WERI-Rb-1 (cell line): ENCODE measurements at regions not wholly inside any gene's neighbourhood (a gene's known extent, or its start where the extent isn't known, plus 50 kb on each side); places are given as distances from the start of the nearest gene placed in this dataset.

ENCODE experiments used
- DNase-seq: peaks from one replicate; pipeline ENCODE4 v3.0.0-alpha.2; 2020
- H3K27ac ChIP-seq: fragments of 250-450 bp; sonication (Bioruptor Pico); 2 replicates; pipeline ENCODE4 v1.5.1; 2020; ENCODE audit warnings: mild to moderate bottlenecking, moderate library complexity
- H3K27me3 ChIP-seq: fragments of 250-450 bp; sonication (Bioruptor Pico); 2 replicates; pipeline ENCODE4 v1.5.1; 2021; ENCODE audit warnings: mild to moderate bottlenecking, low read depth, moderate library complexity; ENCODE audit not compliant: insufficient read depth, severe bottlenecking
- H3K36me3 ChIP-seq: fragments of 250-450 bp; sonication (Bioruptor Pico); 2 replicates; pipeline ENCODE4 v1.5.1; 2020; ENCODE audit warnings: mild to moderate bottlenecking, moderate library complexity
- H3K4me3 ChIP-seq: 2 replicates; pipeline ENCODE4 v1.5.1; 2011; ENCODE audit warnings: low read depth, mild to moderate bottlenecking, control low read depth, low read length
- H3K9me3 ChIP-seq: fragments of 250-450 bp; sonication (Bioruptor Pico); 2 replicates; pipeline ENCODE4 v1.5.1; 2021; ENCODE audit warnings: mild to moderate bottlenecking, moderate library complexity; ENCODE audit not compliant: severe bottlenecking
- CTCF ChIP-seq: IDR thresholded peaks from 2 replicates; pipeline ENCODE4 v1.5.1; 2011; ENCODE audit warnings: low read depth, mild to moderate bottlenecking, control low read depth, inconsistent platforms, low read length

DNA sequence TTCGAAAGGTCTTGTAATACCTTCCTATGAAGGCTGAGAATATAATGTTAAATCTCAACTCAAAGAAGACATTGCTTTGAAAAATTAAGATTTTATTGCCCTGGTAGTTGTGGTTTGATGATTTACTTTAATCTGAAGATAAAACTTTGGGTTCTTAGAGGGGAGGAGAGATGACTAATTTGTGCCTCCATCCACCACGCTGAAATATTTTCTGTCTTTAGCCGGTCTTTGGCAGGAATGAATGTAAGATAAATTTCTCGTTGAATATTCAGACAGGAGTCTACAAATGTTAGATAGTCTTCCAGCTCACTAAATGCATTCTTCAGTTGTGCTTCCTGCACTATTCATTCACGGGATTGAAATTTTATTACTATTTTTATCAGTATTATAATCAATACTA, 844.3 kb upstream of the NR2F2 start:
- Histone ChIP-seq H3K4me3 (no peak overlapping the region), H3K27ac (no peak overlapping the region)
- no peak for DNase-seq

GRCh38 chr15:95489103-95489502, 841.4 kb upstream of the NR2F2 start:
- no peak for DNase-seq
- Histone ChIP-seq H3K9me3 (no peaks in the 10 kb centered on the region), H3K27ac (no peak overlapping the region), H3K4me3 (no peak overlapping the region), H3K36me3 (no peaks in the 10 kb centered on the region), H3K27me3 (no peaks in the 10 kb centered on the region)
- no peak for TF ChIP-seq CTCF

More for the DNA sequence above, 844.3 kb upstream of the NR2F2 start:
- H3K36me3 ChIP-seq = no peaks in the 10 kb centered on the region
- no peak for TF ChIP-seq CTCF
- H3K9me3 ChIP-seq = no peaks in the 10 kb centered on the region
- no peaks in the 10 kb centered on the region for H3K27me3 ChIP-seq

DNA sequence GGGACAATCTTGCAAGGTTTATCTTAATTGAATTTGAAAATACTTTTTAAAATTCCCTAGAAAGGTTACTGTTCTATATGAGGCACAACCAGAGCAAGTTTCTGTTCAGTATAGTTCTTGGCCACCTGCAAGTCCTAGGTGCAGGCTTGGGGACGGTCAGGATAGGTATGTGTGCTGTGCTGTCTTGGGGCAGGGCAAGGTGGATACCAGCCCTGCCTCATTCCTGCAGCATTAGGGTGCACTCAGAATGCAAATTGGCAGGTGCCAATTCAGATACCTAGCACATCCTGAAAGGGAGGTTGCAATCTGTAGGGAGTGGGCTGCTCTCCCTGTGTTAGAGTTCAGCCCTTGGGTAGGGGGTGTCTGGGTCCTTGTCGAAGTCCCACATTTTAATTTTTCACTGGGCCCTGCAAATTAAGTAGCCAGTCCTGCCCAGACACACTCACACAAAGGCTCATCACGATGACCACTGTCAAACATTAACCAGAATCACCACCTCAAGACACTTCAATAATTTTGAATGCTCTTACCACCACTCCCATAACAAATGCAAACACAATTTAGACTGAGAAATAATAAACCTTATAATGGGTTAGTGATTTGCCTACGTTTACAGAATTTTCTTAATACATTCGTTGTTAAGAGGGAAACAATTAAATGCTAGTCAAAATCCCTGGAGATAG, 838.0 kb upstream of the NR2F2 start:
- TF ChIP-seq CTCF = no peak
- H3K9me3 ChIP-seq = no peaks in the 10 kb centered on the region

GRCh38 chr15:95494971-95495541, 835.4 kb upstream of the NR2F2 start:
- no peaks in the 10 kb centered on the region for H3K27me3 ChIP-seq
- no peaks in the 10 kb centered on the region for H3K9me3 ChIP-seq
- DNase-seq = no peak
- H3K4me3 ChIP-seq = no peak overlapping the region
- no peaks in the 10 kb centered on the region for H3K36me3 ChIP-seq
- no peak for TF ChIP-seq CTCF
- no peak overlapping the region for H3K27ac ChIP-seq

More for the DNA sequence above, 838.0 kb upstream of the NR2F2 start:
- no peak overlapping the region for H3K27ac ChIP-seq
- H3K27me3 ChIP-seq = no peaks in the 10 kb centered on the region
- no peaks in the 10 kb centered on the region for H3K36me3 ChIP-seq
- no peak for DNase-seq
- no peak overlapping the region for H3K4me3 ChIP-seq

DNA sequence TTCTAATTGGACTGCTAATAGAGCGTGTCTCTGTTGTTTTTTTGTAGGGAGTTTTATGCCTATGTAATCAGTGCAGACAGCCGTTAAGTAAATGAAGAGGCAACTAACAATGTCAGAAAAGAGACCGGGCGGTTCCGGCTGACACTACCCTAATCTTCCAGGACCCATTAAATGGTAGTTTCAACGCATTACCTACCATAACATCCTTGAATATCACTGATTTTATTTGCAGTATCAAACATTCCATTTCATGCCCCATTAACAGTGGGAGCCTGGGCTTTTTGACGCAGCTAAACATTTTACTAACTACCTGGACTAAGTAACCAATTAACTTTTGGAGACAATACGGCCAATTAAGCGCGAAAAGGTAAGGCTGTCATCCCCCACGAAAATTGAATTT, 832.9 kb upstream of the NR2F2 start:
- Histone ChIP-seq H3K27me3 (no peaks in the 10 kb centered on the region), H3K36me3 (no peaks in the 10 kb centered on the region), H3K27ac (no peak overlapping the region), H3K4me3 (no peak overlapping the region), H3K9me3 (no peaks in the 10 kb centered on the region)
- no peak for DNase-seq
- no peak for TF ChIP-seq CTCF

- TF ChIP-seq CTCF = no peak
- no peaks in the 10 kb centered on the region for H3K9me3 ChIP-seq
- no peak for DNase-seq
- H3K36me3 ChIP-seq = no peaks in the 10 kb centered on the region
- H3K27me3 ChIP-seq = no peaks in the 10 kb centered on the region
- no peak overlapping the region for H3K4me3 ChIP-seq
- no peak overlapping the region for H3K27ac ChIP-seq
Measured at GRCh38 chr15:95498961-95499360, 831.5 kb upstream of the NR2F2 start.
